ENCODE measurements at regions not wholly inside any gene's neighbourhood (a gene's known extent, or its start where the extent isn't known, plus 50 kb on each side); places are given as distances from the start of the nearest gene placed in this dataset.
"Not testable (repeated sequence)": the region's sequence is repeated elsewhere in the genome, so short reads cannot be mapped to it uniquely, and the experiment has no call there.

GRCh38 chr2:17460371-17461086, 57.7 kb downstream of the RAD51AP2 start:
- no peak for DNase-seq

GRCh38 chr2:17455343-17455742, 62.9 kb downstream of the RAD51AP2 start:
- DNase-seq: no peak

DNA sequence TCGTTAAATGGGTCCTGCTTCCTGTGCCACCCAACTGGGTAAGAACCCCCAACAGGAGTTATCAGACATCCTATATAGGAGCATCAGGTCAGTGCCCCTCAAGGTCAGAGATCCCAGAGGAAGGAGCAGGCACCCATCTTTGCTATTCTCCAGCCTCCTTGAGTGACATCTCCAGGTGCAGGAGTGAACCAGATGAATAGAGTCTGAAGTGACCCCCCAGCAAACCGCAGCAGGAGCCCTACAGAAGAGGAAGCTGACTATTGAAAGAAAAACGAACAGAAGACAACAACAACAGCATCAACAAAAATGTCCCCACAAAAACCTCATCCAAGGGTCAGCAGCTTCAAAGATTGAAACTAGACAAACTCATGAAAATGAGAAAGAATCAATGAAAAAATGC, 72.0 kb downstream of the RAD51AP2 start:
- not testable (repeated sequence) for DNase-seq

DNA sequence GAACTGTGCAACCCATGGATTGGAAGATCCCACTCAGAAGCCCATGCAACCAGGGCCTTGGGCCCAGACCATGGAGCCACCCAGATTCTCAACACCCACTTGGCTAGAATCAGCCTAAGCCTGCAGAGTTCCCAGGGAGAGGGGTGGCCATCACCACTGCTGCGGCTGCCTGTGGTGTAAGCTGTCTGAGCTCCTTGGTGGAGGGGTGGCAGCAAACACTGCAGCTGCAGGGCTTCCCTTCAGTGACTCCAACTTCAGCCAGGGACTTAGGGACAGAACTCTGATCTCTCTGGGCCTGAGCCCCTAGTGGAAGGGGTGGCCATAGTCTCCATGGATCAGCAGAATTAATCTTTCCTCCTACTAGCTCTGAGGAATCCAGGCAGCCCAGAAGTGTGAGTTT, 72.5 kb downstream of the RAD51AP2 start:
- no peak for DNase-seq

DNA sequence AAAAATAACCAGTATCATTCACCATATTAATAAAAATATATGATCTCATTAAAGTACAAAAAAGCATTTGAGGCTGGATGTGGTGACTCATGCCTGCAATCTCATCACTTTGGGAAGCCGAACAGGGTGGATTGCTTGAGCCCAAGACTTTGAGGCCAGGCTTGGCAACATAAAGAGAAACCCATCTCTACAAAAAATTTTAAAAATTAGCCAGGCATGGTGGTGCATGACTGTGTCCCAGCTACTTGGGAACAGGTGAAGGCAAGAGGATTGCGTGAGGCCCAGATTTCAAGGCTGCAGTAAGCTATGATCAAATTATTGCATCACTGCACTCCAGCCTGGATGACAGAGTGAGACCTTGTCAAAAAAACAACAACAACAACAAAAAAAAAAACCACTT, 75.9 kb downstream of the RAD51AP2 start:
- peak; percentile 0 for DNase-seq

- DNase-seq: no peak
Observed at GRCh38 chr2:17441790-17442189, 76.5 kb downstream of the RAD51AP2 start.

DNA sequence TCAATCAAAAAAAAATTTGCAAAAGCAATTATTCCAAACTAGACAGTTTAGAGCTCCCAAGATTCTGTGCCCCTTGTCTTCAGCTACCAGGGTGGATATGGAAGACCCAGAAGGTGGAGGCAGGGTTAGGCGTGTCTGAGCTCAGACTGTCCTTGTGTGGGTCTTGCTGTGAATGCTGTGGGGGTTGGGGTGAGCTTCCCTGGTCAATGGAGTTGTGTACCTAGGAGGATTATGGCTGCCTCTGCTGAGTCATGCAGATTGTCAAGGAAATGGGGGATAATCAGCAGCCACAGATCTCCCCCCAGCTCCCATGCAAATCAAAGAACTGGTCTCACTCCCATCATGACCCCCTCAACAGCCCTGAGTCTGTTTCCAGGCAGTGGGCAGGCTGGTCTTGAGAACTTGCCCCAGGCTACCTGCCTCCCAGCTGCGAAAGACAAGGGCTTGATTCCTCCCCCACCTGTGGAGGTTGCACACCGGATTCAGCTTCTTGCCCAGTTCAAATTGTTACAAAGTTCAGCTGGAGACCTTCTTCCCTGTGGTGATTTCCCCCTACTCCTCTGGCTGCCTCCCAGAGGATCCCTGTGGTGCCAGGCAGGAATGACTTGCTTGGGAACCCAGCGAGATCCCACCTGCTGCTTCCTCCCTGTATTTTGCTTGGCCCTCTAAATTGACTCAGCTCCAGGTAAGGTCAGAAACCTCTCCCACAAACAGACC, 77.0 kb downstream of the RAD51AP2 start:
- DNase-seq: no peak

GRCh38 chr2:17430326-17430725, 87.9 kb downstream of the RAD51AP2 start:
- no peak for DNase-seq

DNA sequence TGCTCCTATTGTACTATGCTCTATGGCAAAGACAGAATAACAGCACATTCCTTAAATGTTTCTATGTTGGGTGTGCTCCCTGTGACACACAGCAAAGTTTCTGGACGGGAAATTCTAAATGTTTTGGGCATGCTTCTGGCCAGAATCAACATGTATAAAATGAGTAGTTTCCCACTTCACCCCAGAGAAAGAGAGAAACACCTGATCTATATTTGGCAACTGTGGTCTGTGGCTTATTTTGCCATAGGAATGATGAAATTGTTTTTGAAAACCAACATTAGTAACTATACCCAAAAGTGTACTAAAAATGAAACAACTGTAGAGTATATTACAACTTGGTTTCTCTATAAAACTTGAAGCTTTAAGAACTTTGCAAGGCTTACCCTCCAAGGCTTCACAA, 89.1 kb downstream of the RAD51AP2 start:
- DNase-seq: no peak

- DNase-seq: no peak
Observed at GRCh38 chr2:17427401-17427800, 90.8 kb downstream of the RAD51AP2 start.

DNA sequence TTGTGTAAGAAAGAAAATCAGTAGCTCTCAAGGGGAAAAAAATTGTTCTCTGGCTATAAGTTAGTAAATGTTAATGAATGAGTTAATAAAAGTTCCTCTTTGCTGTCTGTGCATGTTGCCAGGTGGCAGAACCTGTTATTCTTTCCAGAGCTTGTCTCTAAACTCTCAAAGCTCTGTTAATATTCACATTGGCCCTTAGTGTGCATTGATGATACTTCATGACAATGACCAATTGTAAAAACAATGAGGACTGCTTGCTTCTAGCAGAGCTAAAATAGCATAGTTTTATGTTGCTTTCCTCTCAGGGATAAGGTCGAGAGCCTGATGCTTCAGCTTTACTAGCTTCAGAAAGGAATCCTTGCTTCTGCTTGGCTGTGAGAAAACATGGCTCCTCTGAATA, 91.5 kb downstream of the RAD51AP2 start:
- no peak for DNase-seq

GRCh38 chr2:17422061-17422460, 96.2 kb downstream of the RAD51AP2 start:
- no peak for DNase-seq

- DNase-seq: peak; percentile 2
Observed at GRCh38 chr2:17416884-17417391, 101.3 kb downstream of the RAD51AP2 start.

GRCh38 chr2:17413036-17413435, 105.2 kb downstream of the RAD51AP2 start:
- DNase-seq: no peak

GRCh38 chr2:17401096-17401495, 117.1 kb downstream of the RAD51AP2 start:
- no peak for DNase-seq

DNA sequence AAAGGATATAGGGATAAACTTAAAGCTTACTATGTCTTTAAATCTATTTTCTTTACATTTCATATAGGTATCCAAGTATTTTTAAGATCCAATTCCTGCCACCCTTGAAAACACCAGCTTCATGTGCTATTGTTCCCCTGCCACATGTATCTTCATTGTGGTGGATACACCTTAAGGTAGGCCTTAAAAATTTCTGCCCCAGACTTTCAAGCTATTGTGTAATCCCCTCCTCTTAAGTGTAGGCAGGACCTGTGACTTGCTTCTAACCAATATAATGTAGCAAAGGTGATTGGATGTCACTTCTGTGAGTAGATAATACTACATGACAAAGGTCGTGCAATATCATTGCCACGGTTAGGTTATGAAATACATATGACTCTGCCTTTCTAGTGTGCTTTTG, 119.5 kb downstream of the RAD51AP2 start:
- DNase-seq: no peak

DNA sequence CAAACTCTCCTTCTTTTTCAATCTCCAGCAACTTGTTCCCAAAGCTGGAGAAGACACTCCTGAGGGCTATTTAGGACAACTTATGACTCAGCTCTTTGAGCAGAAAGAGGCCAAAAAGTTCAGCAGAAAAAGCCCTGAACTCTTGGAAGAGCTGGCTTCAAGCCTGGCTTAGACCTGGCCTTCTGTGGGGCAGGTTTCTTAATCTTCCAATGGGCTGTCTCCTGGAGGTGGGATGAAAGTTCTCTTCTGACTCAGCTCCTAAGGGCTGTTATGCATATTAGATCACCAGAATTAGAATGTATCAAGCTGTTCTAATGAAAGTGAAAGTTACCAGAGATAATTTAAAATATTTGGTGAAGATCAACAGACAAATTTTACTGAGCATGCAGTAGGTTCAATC, 129.4 kb downstream of the RAD51AP2 start:
- no peak for DNase-seq

GRCh38 chr2:17387591-17387990, 130.6 kb downstream of the RAD51AP2 start:
- DNase-seq: no peak

GRCh38 chr2:17386771-17387170, 131.5 kb downstream of the RAD51AP2 start:
- no peak for DNase-seq

DNA sequence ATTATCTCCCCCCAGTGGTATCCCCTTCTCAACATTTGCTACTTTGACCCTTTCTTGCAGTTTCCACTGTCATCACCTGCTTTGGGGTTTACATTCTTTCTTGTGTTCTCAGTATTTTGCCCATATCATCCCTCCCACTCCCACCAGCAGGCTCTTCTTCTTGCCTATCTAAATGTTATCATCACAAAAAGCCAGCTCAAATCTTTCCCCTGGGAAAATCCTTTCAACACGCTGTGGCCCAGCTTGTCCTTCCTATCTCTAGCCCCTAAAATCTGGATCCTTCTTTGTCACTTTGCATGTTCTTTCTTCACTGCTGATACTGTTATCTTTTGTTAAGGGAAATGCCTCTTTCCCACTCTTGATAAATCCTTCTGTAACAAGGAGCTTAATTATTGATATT, 138.2 kb downstream of the RAD51AP2 start:
- no peak for DNase-seq

DNA sequence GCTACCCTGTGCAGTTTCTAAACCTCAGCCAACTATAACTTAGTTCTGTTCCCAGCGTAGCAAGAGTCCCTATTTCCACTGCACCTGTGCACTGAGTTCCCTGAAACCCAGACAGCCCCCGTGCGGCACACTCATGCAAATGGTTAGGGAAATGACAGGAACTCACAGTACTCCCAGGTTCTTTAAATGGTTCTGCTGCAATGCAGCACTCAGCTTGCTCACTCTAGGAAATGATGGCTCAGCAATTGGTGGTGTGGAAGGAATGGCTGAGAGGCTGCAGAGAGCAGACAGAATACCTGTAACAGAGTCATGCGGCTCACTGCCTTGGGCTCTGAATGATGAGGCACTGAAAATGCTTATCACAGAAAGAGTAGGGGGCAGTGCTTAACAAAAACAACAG, 143.0 kb downstream of the RAD51AP2 start:
- DNase-seq: no peak

DNA sequence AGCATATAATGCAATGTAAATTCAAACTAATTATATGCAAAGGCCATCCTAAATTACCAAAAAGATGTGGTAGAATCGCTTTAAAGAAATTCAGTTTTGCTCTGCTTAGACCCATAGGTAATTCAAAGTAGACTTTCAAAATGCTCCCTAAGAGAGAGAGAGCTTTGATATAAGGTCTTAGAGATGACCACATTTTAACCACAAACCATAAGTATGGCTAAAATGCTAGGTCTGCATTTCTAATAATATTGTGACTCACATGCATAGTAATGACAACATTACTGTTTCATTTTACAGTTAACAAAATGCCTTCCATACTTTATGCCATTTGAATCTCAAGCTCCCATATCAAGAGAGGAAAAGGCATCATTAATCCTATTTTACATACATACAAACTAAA, 144.5 kb downstream of the RAD51AP2 start:
- no peak for DNase-seq

DNA sequence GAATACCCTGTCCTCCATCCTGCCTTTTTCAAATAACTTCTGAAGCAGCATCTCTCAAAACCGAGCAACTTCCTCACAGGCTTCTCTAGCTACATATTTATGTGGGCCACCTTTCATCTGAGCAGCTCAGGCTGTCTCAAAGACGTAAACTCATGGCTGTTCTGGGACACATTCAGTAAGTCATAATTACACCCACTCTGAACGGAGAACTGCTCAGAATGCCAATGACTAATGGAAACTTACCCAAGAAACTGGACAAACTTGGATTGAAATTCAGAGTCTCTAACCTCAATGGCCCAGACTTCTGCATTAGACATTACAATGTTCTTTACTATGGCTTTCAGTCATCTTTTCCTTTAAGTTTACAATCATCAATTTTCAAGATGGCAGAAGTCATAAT, 145.2 kb downstream of the RAD51AP2 start:
- DNase-seq: no peak

DNA sequence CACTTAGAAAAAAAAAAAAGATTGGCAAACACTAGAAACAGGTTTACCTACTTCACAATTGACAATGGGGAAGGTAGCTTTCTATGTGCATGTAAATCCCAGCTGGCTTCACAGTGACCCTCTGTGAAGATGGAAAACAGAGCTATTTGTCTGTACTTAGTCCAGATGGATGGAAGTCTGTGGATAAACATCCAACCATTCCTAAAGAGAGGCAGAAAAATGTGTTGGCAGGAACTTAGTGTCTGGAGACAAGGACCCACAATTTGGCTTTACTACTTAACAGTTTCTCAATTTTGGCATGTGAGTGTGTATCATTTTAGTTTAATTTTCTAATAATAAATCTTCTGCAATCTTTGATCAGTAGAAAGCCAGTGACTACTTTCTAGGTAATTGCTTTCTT, 154.4 kb downstream of the RAD51AP2 start:
- no peak for DNase-seq

DNA sequence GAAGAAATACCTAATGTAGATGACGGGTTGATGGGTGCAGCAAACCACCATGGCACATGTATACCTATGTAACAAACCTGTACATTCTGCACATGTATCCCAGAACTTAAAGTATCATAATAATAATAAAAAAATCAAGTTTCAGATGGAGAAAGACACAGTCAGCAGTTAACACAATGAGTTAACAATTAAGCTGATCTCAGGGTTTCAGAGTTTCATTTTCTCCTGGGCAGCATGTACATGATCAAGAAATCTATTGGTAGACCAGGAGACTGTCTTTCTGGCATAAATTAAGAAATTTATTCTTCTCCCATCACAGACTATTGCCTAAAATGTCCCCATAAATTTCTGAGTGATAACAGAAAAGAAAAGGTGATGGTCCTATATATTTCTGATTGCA, 155.3 kb downstream of the RAD51AP2 start:
- no peak for DNase-seq

Data from EL (cell line).